Uterus (tissue), 3 donors: ENCODE measurements at regions not wholly inside any gene's neighbourhood (a gene's known extent, or its start where the extent isn't known, plus 50 kb on each side); places are given as distances from the start of the nearest gene placed in this dataset.

Experiments
- DNase-seq, 2 donors: peaks; one replicate each; pipeline ENCODE4 v3.0.0-alpha.2; 2019 to 2020
- H3K27ac ChIP-seq, 2 donors: fragments of 200-600 bp; sonication (generic); 1 replicate in 1 of 2; 2 replicates in 1 of 2; pipeline ENCODE4 v1.5.1; 2016 to 2018
- H3K27me3 ChIP-seq, 2 donors: fragments of 200-600 bp; sonication (generic); one replicate each; pipeline ENCODE4 v1.5.1; 2018 to 2019; ENCODE audit warnings: control low read depth in 1 of 2
- H3K36me3 ChIP-seq, 2 donors: fragments of 200-600 bp; sonication (generic); one replicate each; pipeline ENCODE4 v1.5.1; 2019; ENCODE audit warnings: control low read depth in 1 of 2
- H3K4me1 ChIP-seq, 2 donors: fragments of 200-600 bp; sonication (generic); one replicate each; pipeline ENCODE4 v1.5.1; 2018 to 2019; ENCODE audit warnings: control low read depth in 1 of 2
- H3K4me3 ChIP-seq, 2 donors: fragments of 200-600 bp; sonication (generic); 1 replicate in 1 of 2; 2 replicates in 1 of 2; pipeline ENCODE4 v1.5.1; 2018 to 2019; ENCODE audit warnings: mild to moderate bottlenecking in 1 of 2
- H3K9me3 ChIP-seq, 2 donors: fragments of 200-600 bp; sonication (generic); one replicate each; pipeline ENCODE4 v1.5.1; 2019; ENCODE audit warnings: control low read depth in 1 of 2
- POLR2A ChIP-seq, 2 donors: fragments of 450-650 bp; IDR thresholded peaks; one replicate each; pipeline ENCODE4 v1.6.1; 2016; ENCODE audit warnings: antibody characterized with exemption in 2 of 2, mild to moderate bottlenecking in 1 of 2, moderate library complexity in 1 of 2
- intact Hi-C: fragments of 100-400 bp; cut with DNase I; formaldehyde crosslinking; loops from one replicate; pipeline ENCODE4 v1.15.1; 2023; ENCODE audit warnings: low total_unique reads
- TF ChIP-seq, protein P1 (sequence below), 4 experiments: fragments of 200-600 bp in 2 of 4; fragments of 450-650 bp in 2 of 4; sonication (generic) in 2 of 4; IDR thresholded peaks; one replicate each; pipeline ENCODE4 v1.5.1; 2016 to 2019; ENCODE audit warnings: antibody characterized with exemption in 4 of 4, mild to moderate bottlenecking in 2 of 4, moderate library complexity in 1 of 4
- donor health status: DM: yes; HTN: yes; CAD: no.

GRCh38 chr10:4125776-4126175 is 340.8 kb upstream of the KLF6 start:
- Histone ChIP-seq H3K4me1 (no peaks in the 10 kb centered on the region), H3K36me3 (no peaks in the 10 kb centered on the region), H3K27ac (no peak overlapping the region), H3K27me3 (no peaks in the 10 kb centered on the region), H3K4me3 (no peak overlapping the region), H3K9me3 (no peaks in the 10 kb centered on the region)
- TF ChIP-seq POLR2A (IDR thresholded peaks at IDR 0.05), result no peak
- TF ChIP-seq, protein P1, sequence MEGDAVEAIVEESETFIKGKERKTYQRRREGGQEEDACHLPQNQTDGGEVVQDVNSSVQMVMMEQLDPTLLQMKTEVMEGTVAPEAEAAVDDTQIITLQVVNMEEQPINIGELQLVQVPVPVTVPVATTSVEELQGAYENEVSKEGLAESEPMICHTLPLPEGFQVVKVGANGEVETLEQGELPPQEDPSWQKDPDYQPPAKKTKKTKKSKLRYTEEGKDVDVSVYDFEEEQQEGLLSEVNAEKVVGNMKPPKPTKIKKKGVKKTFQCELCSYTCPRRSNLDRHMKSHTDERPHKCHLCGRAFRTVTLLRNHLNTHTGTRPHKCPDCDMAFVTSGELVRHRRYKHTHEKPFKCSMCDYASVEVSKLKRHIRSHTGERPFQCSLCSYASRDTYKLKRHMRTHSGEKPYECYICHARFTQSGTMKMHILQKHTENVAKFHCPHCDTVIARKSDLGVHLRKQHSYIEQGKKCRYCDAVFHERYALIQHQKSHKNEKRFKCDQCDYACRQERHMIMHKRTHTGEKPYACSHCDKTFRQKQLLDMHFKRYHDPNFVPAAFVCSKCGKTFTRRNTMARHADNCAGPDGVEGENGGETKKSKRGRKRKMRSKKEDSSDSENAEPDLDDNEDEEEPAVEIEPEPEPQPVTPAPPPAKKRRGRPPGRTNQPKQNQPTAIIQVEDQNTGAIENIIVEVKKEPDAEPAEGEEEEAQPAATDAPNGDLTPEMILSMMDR (IDR thresholded peaks at IDR 0.05), result no peak
- intact Hi-C loops, result no loop called here
- DNase-seq, result no peak

GRCh38 chr10:4121502-4122380 is 336.7 kb upstream of the KLF6 start:
- H3K36me3 ChIP-seq, result no peaks in the 10 kb centered on the region
- H3K4me3 ChIP-seq, result no peak overlapping the region
- no peak for DNase-seq
- H3K27me3 ChIP-seq, result no peaks in the 10 kb centered on the region
- no peaks in the 10 kb centered on the region for H3K4me1 ChIP-seq
- intact Hi-C loops, result no loop called here
- no peaks in the 10 kb centered on the region for H3K9me3 ChIP-seq
- H3K27ac ChIP-seq, result no peak overlapping the region
- no peak for TF ChIP-seq POLR2A (IDR thresholded peaks at IDR 0.05)
- TF ChIP-seq, protein P1 (IDR thresholded peaks at IDR 0.05), result no peak

DNA sequence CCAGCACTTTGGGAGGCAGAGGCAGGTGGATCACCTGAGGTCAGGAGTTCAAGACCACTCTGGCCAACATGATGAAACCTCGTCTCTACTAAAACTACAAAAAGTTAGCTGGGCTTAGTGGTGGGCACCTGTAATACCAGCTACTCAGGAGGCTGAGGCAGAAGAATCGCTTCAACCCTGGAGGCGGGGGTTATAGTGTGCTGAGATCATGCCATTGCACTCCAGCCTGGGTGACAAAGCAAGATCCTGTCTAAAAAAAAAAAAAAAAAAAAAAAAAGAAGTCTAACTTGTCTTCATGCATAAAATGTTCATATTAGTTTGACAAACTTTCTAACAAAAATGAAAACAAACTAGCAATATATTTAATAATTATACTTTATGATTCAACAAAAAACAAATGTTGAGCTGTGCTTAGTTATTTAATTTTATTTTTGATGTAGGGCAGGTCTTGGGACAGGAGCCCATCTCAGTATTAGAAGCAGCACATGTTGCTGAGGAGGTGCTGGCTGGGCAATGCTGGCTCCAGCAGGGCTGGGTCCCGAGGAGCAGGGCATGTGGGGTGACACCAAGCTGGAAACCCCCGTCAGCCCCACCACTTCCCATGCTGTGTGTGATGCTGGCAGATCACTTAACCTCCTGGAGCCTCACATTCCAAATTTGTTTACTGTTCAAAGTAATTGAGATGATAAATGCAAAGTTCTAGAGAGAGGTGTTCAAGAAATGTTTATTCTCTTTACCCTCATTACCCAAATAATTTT is 335.3 kb upstream of the KLF6 start:
- Histone ChIP-seq H3K36me3 (no peaks in the 10 kb centered on the region), H3K27ac (no peak overlapping the region), H3K4me1 (no peaks in the 10 kb centered on the region), H3K9me3 (no peaks in the 10 kb centered on the region), H3K27me3 (no peaks in the 10 kb centered on the region), H3K4me3 (no peak overlapping the region)
- DNase-seq, result no peak
- TF ChIP-seq POLR2A (IDR thresholded peaks at IDR 0.05), result no peak
- TF ChIP-seq, protein P1 (IDR thresholded peaks at IDR 0.05), result no peak
- intact Hi-C loops, result no loop called here

DNA sequence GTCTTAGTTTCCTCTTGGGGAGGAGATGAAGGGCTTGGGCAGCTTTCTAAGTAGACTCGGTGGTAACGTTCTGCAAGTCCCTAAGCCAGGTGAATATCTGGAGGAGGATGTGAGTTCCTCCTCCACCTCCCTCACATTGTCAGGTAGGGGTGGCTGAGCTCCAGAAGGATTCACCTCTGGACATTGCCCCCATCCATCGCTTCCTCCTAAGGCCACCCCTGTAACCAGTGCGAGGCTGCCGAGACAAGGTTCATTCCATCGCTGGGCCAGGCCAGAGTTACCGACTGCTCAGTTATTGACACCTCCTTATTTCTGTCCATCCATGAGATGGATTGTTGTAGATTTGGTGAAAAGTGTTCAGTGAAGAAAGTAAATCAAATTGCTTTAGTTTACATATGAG is 334.1 kb upstream of the KLF6 start:
- Histone ChIP-seq H3K27me3 (no peaks in the 10 kb centered on the region), H3K4me3 (no peak overlapping the region), H3K36me3 (no peaks in the 10 kb centered on the region), H3K4me1 (no peaks in the 10 kb centered on the region), H3K27ac (no peak overlapping the region), H3K9me3 (peaks cover 0 to 7% of the 10 kb centered on the region in 2 donors)
- DNase-seq, result no peak
- TF ChIP-seq, protein P1 (IDR thresholded peaks at IDR 0.05), result no peak
- no peak for TF ChIP-seq POLR2A (IDR thresholded peaks at IDR 0.05)
- intact Hi-C loops, result no loop called here

- H3K27ac ChIP-seq, result no peak overlapping the region
- H3K9me3 ChIP-seq, result peaks cover 0 to 7% of the 10 kb centered on the region in 2 donors
- H3K36me3 ChIP-seq, result no peaks in the 10 kb centered on the region
- H3K4me1 ChIP-seq, result no peaks in the 10 kb centered on the region
- intact Hi-C loops, result no loop called here
- TF ChIP-seq, protein P1 (IDR thresholded peaks at IDR 0.05), result no peak
- TF ChIP-seq POLR2A (IDR thresholded peaks at IDR 0.05), result no peak
- no peak overlapping the region for H3K4me3 ChIP-seq
- no peaks in the 10 kb centered on the region for H3K27me3 ChIP-seq
- no peak for DNase-seq
These were observed 332.6 kb upstream of the KLF6 start for GRCh38 chr10:4117604-4118003.
